H9 (cell line): ENCODE measurements at regions not wholly inside any gene's neighbourhood (a gene's known extent, or its start where the extent isn't known, plus 50 kb on each side); places are given as distances from the start of the nearest gene placed in this dataset.

ENCODE experiments used
- DNase-seq: peaks from one replicate; pipeline ENCODE4 v3.0.0-alpha.2; 2017
- H2AFZ ChIP-seq: one replicate; pipeline ENCODE4 v1.6.1; 2013; ENCODE audit warnings: mild to moderate bottlenecking, low read length, control low read depth, moderate library complexity
- H2AK5ac ChIP-seq: 2 replicates; pipeline ENCODE4 v1.6.1; 2013; ENCODE audit warnings: low read length, control low read depth, mixed read lengths; ENCODE audit not compliant: insufficient read length
- H2BK120ac ChIP-seq: one replicate; pipeline ENCODE4 v1.6.1; 2013; ENCODE audit warnings: low read depth, mild to moderate bottlenecking, low read length, control low read depth, inconsistent platforms; ENCODE audit not compliant: poor library complexity, severe bottlenecking
- H2BK12ac ChIP-seq: 2 replicates; pipeline ENCODE4 v1.6.1; 2013; ENCODE audit warnings: low read length, control low read depth, mixed read lengths, low read depth; ENCODE audit not compliant: insufficient read length
- H2BK15ac ChIP-seq: 2 replicates; pipeline ENCODE4 v1.6.1; 2013; ENCODE audit warnings: low read depth, low read length, control low read depth
- H2BK20ac ChIP-seq: one replicate; pipeline ENCODE4 v1.6.1; 2013; ENCODE audit warnings: low read depth, mild to moderate bottlenecking, low read length, control low read depth, inconsistent platforms; ENCODE audit not compliant: poor library complexity, severe bottlenecking
- H2BK5ac ChIP-seq: 2 replicates; pipeline ENCODE4 v1.6.1; 2013; ENCODE audit warnings: low read length, control low read depth, mixed read lengths; ENCODE audit not compliant: insufficient read length
- H3K14ac ChIP-seq: 2 replicates; pipeline ENCODE4 v1.6.1; 2013; ENCODE audit warnings: low read length, control low read depth; ENCODE audit not compliant: insufficient read depth
- H3K18ac ChIP-seq: 2 replicates; pipeline ENCODE4 v1.6.1; 2013; ENCODE audit warnings: low read depth, mild to moderate bottlenecking, mixed read lengths, low read length, control low read depth; ENCODE audit not compliant: insufficient read length
- H3K23ac ChIP-seq: 2 replicates; pipeline ENCODE4 v1.6.1; 2013; ENCODE audit warnings: low read length, control low read depth, mixed read lengths, low read depth; ENCODE audit not compliant: insufficient read length
- H3K23me2 ChIP-seq: 2 replicates; pipeline ENCODE4 v1.6.1; 2013; ENCODE audit warnings: low read depth, mild to moderate bottlenecking, mixed read lengths, low read length, control low read depth; ENCODE audit not compliant: insufficient read length, poor library complexity, severe bottlenecking
- H3K27ac ChIP-seq: 2 replicates; pipeline ENCODE4 v1.5.1; 2013; ENCODE audit warnings: low read length, control low read depth, mixed read lengths, low read depth; ENCODE audit not compliant: insufficient read length
- H3K27me3 ChIP-seq: 2 replicates; pipeline ENCODE4 v1.6.1; 2013; ENCODE audit warnings: low read length, control low read depth, inconsistent platforms; ENCODE audit not compliant: insufficient read depth
- H3K4ac ChIP-seq: 2 replicates; pipeline ENCODE4 v1.6.1; 2013; ENCODE audit warnings: low read depth, mild to moderate bottlenecking, control low read depth, inconsistent platforms, low read length, moderate library complexity
- H3K4me1 ChIP-seq: 2 replicates; pipeline ENCODE4 v1.6.1; 2013; ENCODE audit warnings: low read length, control low read depth, inconsistent platforms; ENCODE audit not compliant: insufficient read depth
- H3K4me2 ChIP-seq: 2 replicates; pipeline ENCODE4 v1.6.1; 2013; ENCODE audit warnings: low read length, control low read depth, mixed read lengths; ENCODE audit not compliant: insufficient read length, insufficient read depth
- H3K56ac ChIP-seq: 2 replicates; pipeline ENCODE4 v1.6.1; 2013; ENCODE audit warnings: low read depth, mild to moderate bottlenecking, mixed read lengths, low read length, control low read depth; ENCODE audit not compliant: insufficient read length
- H3K79me1 ChIP-seq: 2 replicates; pipeline ENCODE4 v1.6.1; 2013; ENCODE audit warnings: low read depth, mild to moderate bottlenecking, moderate library complexity, low read length, control low read depth, inconsistent platforms; ENCODE audit not compliant: insufficient read depth, poor library complexity, severe bottlenecking
- H3K79me2 ChIP-seq: 2 replicates; pipeline ENCODE4 v1.6.1; 2013; ENCODE audit warnings: low read length, control low read depth, inconsistent platforms; ENCODE audit not compliant: insufficient read depth
- H3K9ac ChIP-seq: 2 replicates; pipeline ENCODE4 v1.6.1; 2013; ENCODE audit warnings: low read length, control low read depth, mixed read lengths; ENCODE audit not compliant: insufficient read length; ENCODE audit errors: extremely low read depth
- H3K9me3 ChIP-seq: one replicate; pipeline ENCODE4 v1.6.1; 2013; ENCODE audit warnings: low read depth, low read length, inconsistent platforms; ENCODE audit not compliant: control insufficient read depth
- H3T11ph ChIP-seq: one replicate; pipeline ENCODE4 v1.6.1; 2013; ENCODE audit warnings: mild to moderate bottlenecking, low read length, control low read depth, inconsistent platforms
- H4K20me1 ChIP-seq: one replicate; pipeline ENCODE4 v1.6.1; 2013; ENCODE audit not compliant: control insufficient read depth, insufficient read length, insufficient read depth
- H4K5ac ChIP-seq: 2 replicates; pipeline ENCODE4 v1.6.1; 2013; ENCODE audit warnings: low read depth, mild to moderate bottlenecking, mixed read lengths, low read length, control low read depth; ENCODE audit not compliant: insufficient read length
- H4K8ac ChIP-seq: replicated peaks from 2 replicates; pipeline ENCODE4 v1.6.1; 2013; ENCODE audit warnings: low read length, control low read depth, mixed read lengths, low read depth; ENCODE audit not compliant: insufficient read length
- H4K91ac ChIP-seq: 2 replicates; pipeline ENCODE4 v1.6.1; 2013; ENCODE audit warnings: low read depth, mild to moderate bottlenecking, moderate library complexity, mixed read lengths, low read length, control low read depth; ENCODE audit not compliant: insufficient read length
- H3K27ac Mint-ChIP-seq, 3 experiments: 2 replicates in 2 of 3; 3 replicates in 1 of 3; pipeline ENCODE4 v1.8.0; 2020 to 2021; ENCODE audit warnings: mixed read lengths in 3 of 3, mild to moderate bottlenecking in 1 of 3, moderate library complexity in 1 of 3
- H3K27me3 Mint-ChIP-seq: 2 replicates; pipeline ENCODE4 v1.8.0; 2021; ENCODE audit warnings: low read depth, mild to moderate bottlenecking, moderate library complexity, mixed read lengths
- H3K36me3 Mint-ChIP-seq, 3 experiments: 2 replicates in 2 of 3; 3 replicates in 1 of 3; pipeline ENCODE4 v1.8.0; 2020 to 2021; ENCODE audit warnings: low read depth in 3 of 3, mixed read lengths in 3 of 3; ENCODE audit not compliant: insufficient read depth in 1 of 3
- H3K4me1 Mint-ChIP-seq, 2 experiments: 2 replicates each; pipeline ENCODE4 v1.8.0; 2020; ENCODE audit warnings: mixed read lengths in 2 of 2
- H3K4me3 Mint-ChIP-seq, 2 experiments: 2 replicates in 1 of 2; 3 replicates in 1 of 2; pipeline ENCODE4 v1.8.0; 2020 to 2021; ENCODE audit warnings: mild to moderate bottlenecking in 2 of 2, mixed read lengths in 2 of 2, moderate library complexity in 1 of 2
- H3K9me3 Mint-ChIP-seq, 2 experiments: 2 replicates in 1 of 2; 3 replicates in 1 of 2; pipeline ENCODE4 v1.8.0; 2020; ENCODE audit warnings: mild to moderate bottlenecking in 2 of 2, mixed read lengths in 2 of 2, moderate library complexity in 1 of 2
- CTCF ChIP-seq: fragments of 200-600 bp; sonication (generic); conservative IDR thresholded peaks from 3 replicates; pipeline ENCODE4 v1.8.0; 2021; ENCODE audit warnings: antibody characterized with exemption, mild to moderate bottlenecking
- WGBS: extraction: QIAGEN DNeasy Blood & Tissue Kit; methylation state at CpG from one replicate; pipeline ENCODE4 v1.1.7; 2013; ENCODE audit warnings: missing lambda C conversion rate, low lambda C conversion rate, mixed read lengths; ENCODE audit not compliant: insufficient read length; ENCODE audit errors: extremely low coverage; 5-methylcytosine and 5-hydroxymethylcytosine counted together

DNA sequence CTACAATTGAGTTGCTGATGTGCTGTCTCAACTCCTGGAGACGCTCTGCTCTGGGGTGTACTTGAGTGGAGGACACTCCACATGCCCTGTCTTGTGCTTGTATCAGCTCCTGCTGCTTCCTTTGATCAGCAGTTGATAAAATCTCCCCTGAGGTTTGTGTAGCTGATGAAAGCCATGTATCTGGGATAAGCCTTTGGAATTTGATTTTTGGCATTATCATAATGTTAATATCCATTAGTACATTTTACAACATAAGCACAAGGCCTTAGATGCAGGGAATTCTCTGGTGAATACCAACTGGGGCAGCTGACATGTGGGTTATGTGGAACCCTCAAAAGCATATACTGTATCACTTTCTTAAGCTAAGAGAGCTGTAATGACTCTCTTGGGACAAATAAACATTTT, 222.7 kb upstream of the ITGA4 start:
- no peak overlapping the region for H3K4ac ChIP-seq
- H4K20me1 ChIP-seq, result no peaks in the 10 kb centered on the region
- H3K4me2 ChIP-seq, result no peak overlapping the region
- no CpG with 5 or more reads among the region's 1 CpG for WGBS
- no peaks in the 10 kb centered on the region for H3K36me3 Mint-ChIP-seq
- no peak overlapping the region for H3K56ac ChIP-seq
- no peak overlapping the region for H2BK120ac ChIP-seq
- H3K27ac ChIP-seq, result no peak overlapping the region
- H3K27me3 ChIP-seq, result no peaks in the 10 kb centered on the region
- no peak overlapping the region for H3T11ph ChIP-seq
- H3K14ac ChIP-seq, result no peak overlapping the region
- H3K23ac ChIP-seq, result no peak overlapping the region
- peaks cover 4% of the 10 kb centered on the region; the same call in 1 of the 2 replicates for H3K4me1 ChIP-seq
- H3K79me1 ChIP-seq, result no peaks in the 10 kb centered on the region
- H2BK12ac ChIP-seq, result no peak overlapping the region
- no peak overlapping the region for H4K91ac ChIP-seq
- no peaks in the 10 kb centered on the region for H3K9me3 ChIP-seq
- no peak overlapping the region for H2BK15ac ChIP-seq
- H3K27ac Mint-ChIP-seq, result no peak overlapping the region
- no peak overlapping the region for H3K18ac ChIP-seq
- H3K9me3 Mint-ChIP-seq, result no peaks in the 10 kb centered on the region
- no peak overlapping the region for H2BK20ac ChIP-seq
- H3K4me1 Mint-ChIP-seq, result peaks cover 9 to 10% of the 10 kb centered on the region in 2 experiments
- H2AK5ac ChIP-seq, result no peak overlapping the region
- H3K79me2 ChIP-seq, result no peaks in the 10 kb centered on the region
- H3K23me2 ChIP-seq, result no peaks in the 10 kb centered on the region
- no peak overlapping the region for H2AFZ ChIP-seq
- no peak overlapping the region for H4K5ac ChIP-seq
- H3K9ac ChIP-seq, result no peak overlapping the region
- no peak overlapping the region for H3K4me3 Mint-ChIP-seq
- DNase-seq, result no peak
- no peak for TF ChIP-seq CTCF
- H4K8ac ChIP-seq, result no peak overlapping the region
- H2BK5ac ChIP-seq, result no peak overlapping the region
- H3K27me3 Mint-ChIP-seq, result no peaks in the 10 kb centered on the region
